NCI-H69 (cell line): ENCODE measurements at regions not wholly inside any gene's neighbourhood (a gene's known extent, or its start where the extent isn't known, plus 50 kb on each side); places are given as distances from the start of the nearest gene placed in this dataset.
"Not testable (repeated sequence)": the region's sequence is repeated elsewhere in the genome, so short reads cannot be mapped to it uniquely, and the experiment has no call there.

Source experiments
- DNase-seq: peaks from one replicate; lab custom pipeline; 2025; lab: John Stamatoyannopoulos, UW

DNA sequence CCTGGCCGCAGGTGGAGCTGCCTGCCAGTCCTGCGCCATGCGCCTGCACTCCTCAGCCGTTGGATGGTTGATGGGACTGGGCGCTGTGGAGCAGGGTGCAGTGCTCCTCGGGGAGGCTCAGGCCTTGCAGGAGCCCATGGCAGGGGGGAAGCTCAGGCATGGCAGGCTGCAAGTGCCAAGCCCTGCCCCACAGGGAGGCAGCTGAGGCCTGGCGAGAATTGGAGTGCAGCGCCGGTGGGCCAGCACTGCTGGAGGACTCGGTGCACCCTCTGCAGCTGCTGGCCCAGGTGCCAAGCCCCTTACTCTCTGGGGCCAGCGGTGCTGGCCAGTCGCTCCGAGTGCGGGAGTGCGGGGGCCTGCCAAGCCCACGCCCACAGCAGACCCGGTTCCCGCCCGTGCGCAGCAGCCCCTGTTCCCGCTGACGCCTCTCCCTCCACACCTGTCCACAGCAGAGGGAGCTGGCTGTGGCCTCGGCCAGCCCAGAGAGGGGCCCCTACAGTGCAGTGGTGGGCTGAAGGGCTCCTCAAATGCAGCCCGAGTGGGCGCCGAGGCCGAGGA lies 275.9 kb upstream of the FRG1 start:
- DNase-seq: no peak

GRCh38 chr4:189665712-189666305 lies 274.9 kb upstream of the FRG1 start:
- DNase-seq: not testable (repeated sequence)

GRCh38 chr4:189667386-189667785 lies 273.3 kb upstream of the FRG1 start:
- not testable (repeated sequence) for DNase-seq

DNA sequence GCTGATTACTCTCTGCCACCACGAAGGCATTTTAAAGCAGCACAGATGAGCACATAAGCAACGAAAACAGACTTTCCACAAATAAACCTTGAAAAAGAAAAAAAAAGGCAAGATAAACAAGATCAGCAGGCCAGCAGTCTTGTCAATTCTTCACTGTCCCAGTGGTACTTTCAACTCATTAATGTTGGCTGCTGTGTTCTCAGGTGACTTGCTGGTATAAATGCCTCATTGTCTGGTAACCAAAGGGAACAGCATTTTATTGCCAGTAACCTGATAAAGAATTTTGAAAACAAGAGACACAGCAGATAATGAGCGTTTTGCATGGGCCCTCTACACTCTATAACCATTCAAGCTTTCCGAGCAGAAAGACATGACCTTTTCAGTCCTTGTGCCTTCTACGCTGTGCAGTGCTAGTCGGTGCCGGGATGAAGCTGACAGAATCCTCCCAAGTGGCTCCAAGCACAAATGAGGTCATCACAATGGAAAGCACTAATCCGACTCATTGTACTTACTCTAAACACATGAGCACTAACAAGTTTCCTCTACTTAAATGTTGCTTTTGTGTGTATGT lies 242.9 kb upstream of the FRG1 start:
- not testable (repeated sequence) for DNase-seq

DNA sequence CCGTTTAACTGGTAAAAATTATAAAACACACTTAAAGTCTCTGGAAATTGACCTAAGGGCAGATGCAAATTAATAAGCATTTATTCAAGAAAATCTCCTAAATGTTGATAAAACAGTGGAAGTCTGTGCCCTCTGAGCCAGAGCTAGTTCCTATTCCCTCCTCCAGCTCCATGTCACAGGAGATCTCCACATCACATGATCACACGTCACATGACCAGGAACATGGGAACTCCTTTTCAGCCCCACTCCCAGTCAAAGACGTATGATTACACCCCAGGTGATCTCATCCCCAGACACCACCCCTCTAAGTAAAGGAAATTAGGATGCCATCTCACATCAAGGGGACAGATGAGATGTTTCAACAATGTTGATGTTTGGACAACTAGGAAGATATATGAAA lies 237.7 kb upstream of the FRG1 start:
- not testable (repeated sequence) for DNase-seq

DNA sequence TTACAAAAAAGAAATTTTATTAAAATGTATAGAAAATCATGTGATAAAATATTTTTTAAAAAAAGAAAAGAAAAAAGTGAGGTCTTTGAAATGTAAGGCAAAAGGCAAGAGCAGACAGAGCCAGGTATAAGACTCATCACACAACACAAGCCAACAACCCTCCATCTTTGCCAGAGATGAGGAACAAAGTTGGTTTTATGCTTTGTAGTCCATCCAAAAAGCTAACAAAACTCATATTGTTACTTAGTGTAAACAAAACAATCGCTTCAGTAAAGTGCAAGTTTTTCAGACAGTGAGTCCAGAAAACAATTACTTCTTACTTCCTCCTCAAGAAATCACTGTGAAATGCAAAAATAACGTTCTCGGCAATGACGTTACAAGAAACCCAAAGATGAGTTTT lies 233.9 kb upstream of the FRG1 start:
- not testable (repeated sequence) for DNase-seq

GRCh38 chr4:189707227-189707626 lies 233.4 kb upstream of the FRG1 start:
- DNase-seq: not testable (repeated sequence)

GRCh38 chr4:189711956-189712355 lies 228.7 kb upstream of the FRG1 start:
- not testable (repeated sequence) for DNase-seq

DNA sequence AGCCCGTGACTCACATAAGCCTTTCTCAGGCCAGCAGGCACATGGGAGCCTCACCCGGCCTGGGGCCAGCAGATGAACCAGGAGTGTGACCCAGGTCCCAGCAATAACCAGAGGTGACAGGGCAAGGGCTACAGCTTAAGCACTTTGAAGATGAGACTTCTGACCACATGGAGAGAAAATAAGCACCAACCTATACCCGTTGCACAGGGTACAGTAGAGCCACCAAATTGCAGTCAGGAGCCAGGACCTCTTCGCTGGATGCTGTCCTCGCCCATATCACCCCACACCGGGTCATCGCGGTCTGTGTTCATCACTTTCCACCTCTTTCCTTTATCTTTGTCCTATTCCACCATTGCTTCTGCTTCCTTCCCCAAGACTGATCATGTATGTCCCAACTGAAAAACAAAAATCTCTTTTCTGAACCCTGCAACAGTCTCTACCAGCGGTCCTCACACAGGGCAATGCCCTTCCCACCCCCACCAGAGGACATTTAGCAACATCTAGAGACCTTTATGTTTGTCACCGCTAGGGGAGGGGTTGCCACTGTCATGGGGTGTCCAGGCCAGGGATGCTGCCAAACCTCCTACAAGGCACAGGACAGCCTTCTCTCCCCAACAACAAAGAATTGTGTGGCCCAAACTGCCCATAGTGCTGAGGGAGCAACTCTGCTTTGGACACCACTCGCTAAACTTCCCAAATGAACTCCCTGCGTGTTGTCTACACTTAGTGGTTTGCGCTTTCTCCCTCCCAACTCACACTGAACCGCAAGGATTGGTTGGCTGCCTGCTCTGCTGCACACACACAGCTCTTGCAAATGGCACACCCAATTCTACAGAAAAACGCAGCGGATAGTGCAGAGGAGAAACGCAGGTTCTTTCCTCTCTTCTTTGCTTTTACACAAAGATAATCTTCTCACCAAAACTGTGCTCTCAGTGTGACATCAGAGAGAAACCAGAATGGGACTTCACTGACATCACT lies 219.4 kb upstream of the FRG1 start:
- DNase-seq: not testable (repeated sequence)

GRCh38 chr4:189722324-189723003 lies 218.2 kb upstream of the FRG1 start:
- not testable (repeated sequence) for DNase-seq

GRCh38 chr4:189727982-189728638 lies 212.6 kb upstream of the FRG1 start:
- not testable (repeated sequence) for DNase-seq

DNA sequence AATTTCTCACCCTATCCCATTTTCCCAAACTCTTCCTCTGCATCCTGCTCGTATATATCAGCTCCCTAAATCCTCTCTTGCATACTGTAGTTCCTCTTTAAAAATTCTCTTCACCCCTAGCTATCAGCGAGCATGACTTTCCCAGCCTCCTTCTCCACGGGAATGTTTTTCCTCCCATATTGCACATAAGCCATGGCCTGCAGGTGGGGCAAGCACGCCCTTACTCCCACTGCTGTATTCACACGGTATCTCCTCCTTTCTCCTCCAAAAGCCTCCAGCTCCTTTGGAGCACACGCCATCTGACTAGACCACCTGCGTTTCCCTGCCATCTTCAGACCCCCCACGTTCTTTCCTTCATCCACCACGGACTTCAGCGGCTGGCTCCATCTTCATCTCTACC lies 208.7 kb upstream of the FRG1 start:
- DNase-seq: not testable (repeated sequence)

- DNase-seq: not testable (repeated sequence)
Observed at GRCh38 chr4:189733507-189733906, 207.2 kb upstream of the FRG1 start.

- not testable (repeated sequence) for DNase-seq
Observed at GRCh38 chr4:189734648-189735267, 205.9 kb upstream of the FRG1 start.

GRCh38 chr4:189736656-189737055 lies 204.0 kb upstream of the FRG1 start:
- not testable (repeated sequence) for DNase-seq

DNA sequence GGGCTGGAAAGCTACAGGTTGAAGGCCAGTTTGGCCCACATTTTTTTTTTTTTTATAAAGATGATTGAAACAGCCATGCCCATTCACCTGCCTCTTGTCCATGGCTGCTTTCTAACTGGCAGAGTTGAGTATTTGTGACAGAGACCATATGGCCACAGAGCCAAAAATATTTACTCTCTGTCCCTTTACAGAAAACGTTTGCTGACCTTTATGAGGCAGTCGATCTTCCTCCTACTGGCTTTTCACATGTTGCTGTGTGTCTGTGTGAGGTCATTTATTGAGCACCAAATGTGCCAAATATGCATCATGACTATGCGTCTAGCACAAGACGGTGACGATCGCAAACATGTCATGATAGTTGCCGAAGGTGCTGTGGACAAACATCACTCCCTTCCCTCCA lies 200.6 kb upstream of the FRG1 start:
- DNase-seq: not testable (repeated sequence)

DNA sequence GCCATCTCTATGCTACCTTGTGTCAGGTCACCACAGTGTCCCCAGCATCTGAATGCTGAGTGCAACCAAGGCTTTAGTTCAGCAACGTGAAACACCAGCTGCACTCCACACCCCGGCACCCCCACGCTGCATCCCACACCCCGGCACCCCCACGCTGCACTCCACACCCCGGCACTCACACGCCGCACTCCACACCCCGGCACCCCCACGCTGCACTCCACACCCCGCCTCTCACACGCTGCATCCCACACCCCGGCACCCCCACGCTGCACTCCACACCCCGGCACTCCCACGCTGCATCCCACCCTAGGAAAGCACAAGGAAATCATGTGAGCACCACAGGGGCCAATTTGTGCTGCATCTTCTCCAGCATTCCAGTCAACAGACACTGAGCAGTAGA lies 199.8 kb upstream of the FRG1 start:
- no peak for DNase-seq

DNA sequence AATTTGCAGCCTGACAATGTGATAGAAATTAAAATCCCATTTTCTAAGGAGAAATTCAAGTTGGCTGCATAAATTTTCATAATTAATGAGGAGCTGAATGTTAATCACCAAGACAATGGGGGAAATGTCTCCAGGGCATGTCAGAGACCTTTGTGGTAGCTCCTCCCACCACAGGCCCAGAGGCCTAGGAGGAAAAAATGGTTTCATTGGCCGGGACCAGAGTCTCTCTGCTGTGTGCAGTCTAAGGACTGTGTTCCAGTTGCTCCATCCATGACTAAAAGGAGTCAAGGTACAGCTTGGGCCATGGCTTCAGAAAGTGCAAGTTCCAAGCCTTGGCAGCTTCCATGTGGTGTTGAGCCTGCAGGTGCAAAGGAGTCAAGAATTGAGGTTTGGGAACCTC lies 187.6 kb upstream of the FRG1 start:
- DNase-seq: not testable (repeated sequence)

DNA sequence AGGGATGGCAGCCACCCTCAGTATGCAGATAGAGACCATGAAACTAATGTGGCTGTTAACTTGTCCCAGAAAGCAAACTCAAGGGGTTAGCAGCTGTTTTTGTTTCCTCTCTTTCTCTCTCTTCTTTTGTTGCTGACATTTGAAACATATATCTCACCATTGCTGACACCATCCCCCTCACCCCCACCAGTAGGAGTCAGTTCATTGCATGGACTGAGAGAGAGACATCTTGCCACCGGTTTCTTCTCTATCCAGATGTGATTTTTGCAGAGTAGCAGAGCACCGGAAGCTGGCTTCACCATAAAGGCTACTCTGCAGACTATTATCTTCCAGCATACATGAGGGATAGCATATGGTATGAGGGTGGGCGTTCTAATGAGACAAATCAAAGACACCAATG lies 177.1 kb upstream of the FRG1 start:
- no peak for DNase-seq

DNA sequence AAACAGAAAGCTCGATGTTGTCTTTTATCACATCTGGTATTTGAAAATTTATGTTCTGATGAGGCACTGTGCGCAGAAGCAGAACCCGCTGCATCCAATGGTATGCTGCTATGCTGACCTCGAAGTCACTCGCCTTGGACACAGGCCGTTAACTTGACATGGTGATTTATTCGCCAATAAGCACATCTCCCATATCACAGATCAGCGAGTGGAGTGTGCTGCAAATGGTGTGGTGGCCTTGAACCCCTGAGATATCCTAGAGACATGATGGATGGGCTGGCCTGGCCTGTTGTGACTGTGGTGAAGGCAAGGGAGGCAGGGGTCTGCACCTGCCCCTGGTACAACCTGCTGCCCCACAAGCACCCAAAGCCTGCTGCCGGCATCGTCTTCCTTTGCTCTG lies 175.4 kb upstream of the FRG1 start:
- no peak for DNase-seq

DNA sequence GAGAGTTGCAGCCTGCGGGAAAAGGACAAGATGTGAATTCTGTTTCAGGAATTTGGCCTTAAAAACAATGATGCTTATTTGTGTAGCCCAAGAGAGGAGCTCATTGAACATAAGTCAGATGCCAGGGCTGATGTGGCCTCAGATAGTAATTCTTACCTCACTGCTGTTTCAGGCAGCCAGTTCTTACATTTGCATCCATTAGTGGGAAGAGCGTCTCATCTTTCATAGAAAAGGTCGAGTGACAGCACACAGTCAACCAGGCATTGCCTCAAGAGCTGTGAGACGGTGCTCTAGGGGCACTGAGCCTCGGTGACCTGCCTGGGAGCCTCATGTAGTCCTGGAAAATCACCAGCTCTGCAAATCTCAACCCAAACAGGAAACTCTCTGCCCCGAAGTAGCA lies 174.9 kb upstream of the FRG1 start:
- DNase-seq: no peak
